ENCODE measurements at regions not wholly inside any gene's neighbourhood (a gene's known extent, or its start where the extent isn't known, plus 50 kb on each side); places are given as distances from the start of the nearest gene placed in this dataset.
A peak's percentile ranks its signal among the peaks of the same experiment; 100 is the strongest.

DNA sequence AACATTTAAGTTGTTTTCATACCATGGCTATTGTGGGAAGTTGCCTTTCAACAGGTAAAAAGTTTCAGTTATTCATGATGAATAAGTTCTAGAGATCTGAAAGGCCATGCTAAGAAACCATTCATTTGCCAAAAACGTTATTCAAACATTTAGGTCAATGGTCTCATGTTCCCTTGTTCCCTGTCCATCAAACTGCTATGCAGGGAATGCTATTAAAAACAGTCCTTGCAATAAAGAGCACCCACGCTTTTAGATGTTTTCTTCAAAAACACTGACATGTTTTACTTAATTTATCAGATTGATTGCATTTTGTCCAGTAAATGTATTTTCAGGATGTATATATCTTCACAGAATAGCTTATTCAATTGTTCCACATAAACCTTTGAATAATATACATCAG is 573.2 kb upstream of the PCDH20 start:
- DNase-seq (ENCODE audit: low read depth): no peak
- H3K4me3 ChIP-seq (ENCODE audit: low read depth, low read length): no peak overlapping the region
- TF ChIP-seq, protein P1, sequence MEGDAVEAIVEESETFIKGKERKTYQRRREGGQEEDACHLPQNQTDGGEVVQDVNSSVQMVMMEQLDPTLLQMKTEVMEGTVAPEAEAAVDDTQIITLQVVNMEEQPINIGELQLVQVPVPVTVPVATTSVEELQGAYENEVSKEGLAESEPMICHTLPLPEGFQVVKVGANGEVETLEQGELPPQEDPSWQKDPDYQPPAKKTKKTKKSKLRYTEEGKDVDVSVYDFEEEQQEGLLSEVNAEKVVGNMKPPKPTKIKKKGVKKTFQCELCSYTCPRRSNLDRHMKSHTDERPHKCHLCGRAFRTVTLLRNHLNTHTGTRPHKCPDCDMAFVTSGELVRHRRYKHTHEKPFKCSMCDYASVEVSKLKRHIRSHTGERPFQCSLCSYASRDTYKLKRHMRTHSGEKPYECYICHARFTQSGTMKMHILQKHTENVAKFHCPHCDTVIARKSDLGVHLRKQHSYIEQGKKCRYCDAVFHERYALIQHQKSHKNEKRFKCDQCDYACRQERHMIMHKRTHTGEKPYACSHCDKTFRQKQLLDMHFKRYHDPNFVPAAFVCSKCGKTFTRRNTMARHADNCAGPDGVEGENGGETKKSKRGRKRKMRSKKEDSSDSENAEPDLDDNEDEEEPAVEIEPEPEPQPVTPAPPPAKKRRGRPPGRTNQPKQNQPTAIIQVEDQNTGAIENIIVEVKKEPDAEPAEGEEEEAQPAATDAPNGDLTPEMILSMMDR (conservative IDR thresholded peaks at IDR 0.05; ENCODE audit: low read depth, low read length): no peak

DNA sequence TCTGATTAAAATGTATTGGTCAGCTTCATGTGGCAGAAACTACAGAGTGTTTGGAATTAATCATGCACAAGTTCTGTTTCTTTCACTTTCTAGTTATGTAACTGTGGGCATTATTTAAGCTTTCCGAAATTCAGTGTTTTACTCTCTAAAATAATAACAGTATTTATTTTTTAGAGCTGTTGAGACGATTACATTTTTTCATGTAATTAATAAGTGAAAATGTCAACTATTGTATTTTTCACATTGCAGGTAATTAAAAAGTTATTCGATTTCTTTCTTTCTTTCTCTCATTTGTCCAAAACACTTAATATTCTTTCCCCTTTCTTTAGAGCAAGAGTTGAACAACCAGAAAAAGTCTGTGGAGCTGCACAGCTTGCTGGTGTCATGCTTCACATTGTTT is 559.4 kb upstream of the PCDH20 start:
- no peak overlapping the region for H3K4me3 ChIP-seq (ENCODE audit: low read depth, low read length)
- DNase-seq (ENCODE audit: low read depth): no peak
- TF ChIP-seq, protein P1 (conservative IDR thresholded peaks at IDR 0.05; ENCODE audit: low read depth, low read length): no peak

DNA sequence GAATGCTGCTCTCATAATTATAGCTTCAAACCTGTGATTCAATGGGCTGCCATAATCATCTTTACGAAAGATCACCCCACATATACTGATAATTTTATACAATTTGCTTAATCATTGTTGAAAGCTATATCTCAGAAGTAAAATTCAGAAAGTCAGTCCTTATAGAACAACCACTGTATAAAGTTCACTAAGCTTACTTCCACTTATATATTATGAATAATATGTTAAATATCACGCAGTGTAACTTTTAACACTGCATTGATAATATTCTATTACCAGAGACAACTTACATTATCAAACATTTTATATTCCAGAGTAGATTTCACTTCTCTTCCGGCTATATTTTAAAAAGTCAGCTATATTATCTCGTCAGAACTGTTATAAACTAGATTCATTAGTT is 550.1 kb upstream of the PCDH20 start:
- TF ChIP-seq, protein P1 (conservative IDR thresholded peaks at IDR 0.05; ENCODE audit: low read depth, low read length): no peak
- no peak overlapping the region for H3K4me3 ChIP-seq (ENCODE audit: low read depth, low read length)
- DNase-seq (ENCODE audit: low read depth): no peak

DNA sequence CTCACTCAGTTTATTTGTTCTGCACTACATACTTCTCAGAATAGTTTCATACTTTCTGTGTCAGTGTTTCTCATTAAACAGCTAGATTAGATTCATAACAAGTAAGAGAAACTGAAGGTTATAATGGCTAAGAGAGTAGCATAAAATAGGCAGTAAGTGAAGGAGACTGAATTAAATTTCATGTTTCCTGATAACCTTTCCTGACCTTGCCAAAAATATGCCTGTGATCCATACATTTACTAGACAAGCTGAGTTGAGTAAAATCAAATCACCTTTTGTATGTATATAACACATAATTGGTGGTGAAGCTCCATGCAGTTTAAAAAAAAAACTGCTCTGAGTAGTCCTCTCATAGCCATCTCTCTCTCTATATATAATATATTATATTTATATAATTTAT is 545.3 kb upstream of the PCDH20 start:
- TF ChIP-seq, protein P1 (conservative IDR thresholded peaks at IDR 0.05; ENCODE audit: low read depth, low read length): no peak
- DNase-seq (ENCODE audit: low read depth): no peak
- H3K4me3 ChIP-seq (ENCODE audit: low read depth, low read length): no peak overlapping the region

DNA sequence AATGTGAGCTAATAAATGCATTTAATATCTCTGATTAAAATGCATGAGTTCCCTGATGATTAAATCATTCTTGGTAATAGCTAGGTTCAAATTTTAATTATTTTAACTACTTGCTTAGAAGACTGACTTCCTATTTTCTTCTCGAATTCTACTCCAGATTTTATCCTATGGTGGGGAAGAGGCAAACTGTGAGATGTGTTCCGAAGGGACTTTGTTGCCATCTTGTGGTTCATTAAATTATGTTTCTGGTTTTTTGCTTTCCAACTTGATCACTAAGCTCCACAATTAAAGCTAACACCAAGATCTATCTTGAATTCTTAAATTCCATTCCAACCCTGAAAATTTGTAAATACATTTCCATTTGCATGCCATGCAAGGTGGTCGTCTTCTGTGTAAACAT is 538.4 kb upstream of the PCDH20 start:
- TF ChIP-seq, protein P1 (conservative IDR thresholded peaks at IDR 0.05; ENCODE audit: low read depth, low read length): peak; percentile 60
- no peak overlapping the region for H3K4me3 ChIP-seq (ENCODE audit: low read depth, low read length)
- DNase-seq (ENCODE audit: low read depth): no peak

DNA sequence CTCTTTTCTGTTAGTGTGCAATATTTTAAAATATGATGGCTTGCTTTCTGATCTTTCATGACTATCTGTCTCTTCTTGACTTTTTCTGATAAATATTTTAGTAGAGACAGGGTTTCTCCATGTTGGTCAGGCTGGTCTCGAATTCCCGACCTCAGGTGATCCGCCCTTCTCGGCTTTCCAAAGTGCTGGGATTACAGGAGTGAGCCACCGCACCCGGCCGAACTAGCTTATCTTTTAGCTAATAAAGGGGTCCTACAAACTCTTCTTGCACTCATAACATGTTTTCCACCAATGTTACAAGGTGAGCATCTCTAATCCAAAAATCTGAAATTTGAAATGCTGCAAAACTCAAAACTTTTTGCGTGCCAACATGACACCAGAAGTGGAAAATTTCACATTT is 535.2 kb upstream of the PCDH20 start:
- no peak for DNase-seq (ENCODE audit: low read depth)
- no peak overlapping the region for H3K4me3 ChIP-seq (ENCODE audit: low read depth, low read length)
- TF ChIP-seq, protein P1 (conservative IDR thresholded peaks at IDR 0.05; ENCODE audit: low read depth, low read length): no peak

DNA sequence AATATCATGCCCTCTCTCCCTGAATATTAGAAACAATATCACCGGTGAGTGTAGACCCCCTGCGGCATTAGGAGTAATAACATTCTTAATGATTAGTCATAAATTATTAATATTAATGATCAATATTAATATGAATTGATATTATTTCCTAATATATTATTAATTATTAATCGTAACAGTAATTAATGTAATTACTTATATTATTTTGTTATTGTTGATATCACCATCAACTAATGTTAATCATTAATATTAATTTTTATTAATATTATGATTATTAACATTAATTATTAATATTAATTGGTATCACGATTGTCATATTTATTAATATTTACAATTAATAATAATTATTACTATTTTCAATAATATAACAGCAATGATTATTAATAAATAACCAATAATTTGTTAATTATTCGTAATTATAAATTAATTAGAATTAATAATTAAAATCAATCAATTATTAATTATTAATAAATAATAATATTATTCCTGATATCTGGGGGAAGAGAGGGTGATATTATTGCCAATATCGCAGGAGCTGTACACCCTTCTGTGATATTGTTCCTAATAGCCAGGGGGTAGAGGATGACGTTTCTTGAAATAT is 528.8 kb upstream of the PCDH20 start:
- no peak for DNase-seq (ENCODE audit: low read depth)
- TF ChIP-seq, protein P1 (conservative IDR thresholded peaks at IDR 0.05; ENCODE audit: low read depth, low read length): no peak
- no peak overlapping the region for H3K4me3 ChIP-seq (ENCODE audit: low read depth, low read length)
